ENCODE measurements at regions not wholly inside any gene's neighbourhood (a gene's known extent, or its start where the extent isn't known, plus 50 kb on each side); places are given as distances from the start of the nearest gene placed in this dataset.

DNA sequence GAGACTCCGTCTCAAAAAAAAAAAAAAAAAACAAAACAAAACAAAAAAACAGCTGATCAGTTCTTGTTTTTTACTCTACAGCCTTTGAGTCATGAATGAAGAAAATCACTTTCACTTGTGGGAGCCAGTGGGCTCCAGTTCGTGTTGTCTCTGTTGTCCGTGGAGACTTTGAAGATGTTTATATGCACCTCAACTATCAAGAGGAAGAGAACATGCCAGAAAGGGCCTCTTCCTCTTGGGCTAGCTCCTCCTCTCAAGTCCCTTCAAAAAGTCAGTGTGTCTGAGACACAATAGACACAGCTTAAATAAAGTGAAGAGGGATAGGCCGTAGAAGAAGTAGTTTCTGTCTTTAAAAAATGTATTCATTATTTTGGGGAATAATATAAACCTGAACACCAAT is 182.7 kb downstream of the KDR start:
- no peak overlapping the region for H3K4me3 ChIP-seq (ENCODE audit: low read depth, low read length)
- DNase-seq (ENCODE audit: low read depth, low spot score): no peak
- ChIA-PET POLR2A (no interaction called here), CTCF (no interaction called here)
- TF ChIP-seq, protein P1, sequence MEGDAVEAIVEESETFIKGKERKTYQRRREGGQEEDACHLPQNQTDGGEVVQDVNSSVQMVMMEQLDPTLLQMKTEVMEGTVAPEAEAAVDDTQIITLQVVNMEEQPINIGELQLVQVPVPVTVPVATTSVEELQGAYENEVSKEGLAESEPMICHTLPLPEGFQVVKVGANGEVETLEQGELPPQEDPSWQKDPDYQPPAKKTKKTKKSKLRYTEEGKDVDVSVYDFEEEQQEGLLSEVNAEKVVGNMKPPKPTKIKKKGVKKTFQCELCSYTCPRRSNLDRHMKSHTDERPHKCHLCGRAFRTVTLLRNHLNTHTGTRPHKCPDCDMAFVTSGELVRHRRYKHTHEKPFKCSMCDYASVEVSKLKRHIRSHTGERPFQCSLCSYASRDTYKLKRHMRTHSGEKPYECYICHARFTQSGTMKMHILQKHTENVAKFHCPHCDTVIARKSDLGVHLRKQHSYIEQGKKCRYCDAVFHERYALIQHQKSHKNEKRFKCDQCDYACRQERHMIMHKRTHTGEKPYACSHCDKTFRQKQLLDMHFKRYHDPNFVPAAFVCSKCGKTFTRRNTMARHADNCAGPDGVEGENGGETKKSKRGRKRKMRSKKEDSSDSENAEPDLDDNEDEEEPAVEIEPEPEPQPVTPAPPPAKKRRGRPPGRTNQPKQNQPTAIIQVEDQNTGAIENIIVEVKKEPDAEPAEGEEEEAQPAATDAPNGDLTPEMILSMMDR (IDR thresholded peaks at IDR 0.05; ENCODE audit: insufficient read depth, low read length, missing control alignments): no peak

DNA sequence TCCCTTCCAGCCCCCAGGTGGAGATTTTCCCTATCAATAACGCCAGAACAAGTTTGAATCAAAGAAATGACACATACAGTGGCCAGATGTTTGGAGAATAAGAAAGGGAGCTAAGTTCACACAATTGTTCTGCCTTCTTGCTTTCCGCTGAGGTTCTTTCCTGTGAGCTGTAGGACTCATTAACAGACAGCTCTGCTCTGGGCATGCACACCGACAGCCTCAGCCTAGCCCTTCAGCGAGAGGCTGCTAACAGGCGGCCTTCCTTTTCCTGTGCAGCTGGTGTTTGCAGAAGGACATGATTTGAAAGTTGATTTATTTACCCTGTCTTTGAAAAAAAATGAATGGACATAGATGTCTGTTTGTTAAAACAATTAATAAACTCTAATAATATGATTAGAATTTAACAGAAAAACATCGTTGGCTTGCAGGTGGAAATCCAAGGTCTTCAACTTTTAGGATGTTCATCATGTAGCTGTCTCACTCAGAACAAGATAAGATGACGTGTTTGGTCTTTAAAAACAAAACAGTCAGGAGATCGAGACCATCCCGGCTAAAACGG is 183.3 kb downstream of the KDR start:
- ChIA-PET CTCF (interaction anchor here (1.0 kb wide), 1 partner anchor 19 kb away, joined by 3 read pairs; no protein-coding TSS in a partner anchor), POLR2A (no interaction called here)
- no peak for DNase-seq (ENCODE audit: low read depth, low spot score)
- TF ChIP-seq, protein P1 (IDR thresholded peaks at IDR 0.05; ENCODE audit: insufficient read depth, low read length, missing control alignments): no peak
- H3K4me3 ChIP-seq (ENCODE audit: low read depth, low read length): no peak overlapping the region

DNA sequence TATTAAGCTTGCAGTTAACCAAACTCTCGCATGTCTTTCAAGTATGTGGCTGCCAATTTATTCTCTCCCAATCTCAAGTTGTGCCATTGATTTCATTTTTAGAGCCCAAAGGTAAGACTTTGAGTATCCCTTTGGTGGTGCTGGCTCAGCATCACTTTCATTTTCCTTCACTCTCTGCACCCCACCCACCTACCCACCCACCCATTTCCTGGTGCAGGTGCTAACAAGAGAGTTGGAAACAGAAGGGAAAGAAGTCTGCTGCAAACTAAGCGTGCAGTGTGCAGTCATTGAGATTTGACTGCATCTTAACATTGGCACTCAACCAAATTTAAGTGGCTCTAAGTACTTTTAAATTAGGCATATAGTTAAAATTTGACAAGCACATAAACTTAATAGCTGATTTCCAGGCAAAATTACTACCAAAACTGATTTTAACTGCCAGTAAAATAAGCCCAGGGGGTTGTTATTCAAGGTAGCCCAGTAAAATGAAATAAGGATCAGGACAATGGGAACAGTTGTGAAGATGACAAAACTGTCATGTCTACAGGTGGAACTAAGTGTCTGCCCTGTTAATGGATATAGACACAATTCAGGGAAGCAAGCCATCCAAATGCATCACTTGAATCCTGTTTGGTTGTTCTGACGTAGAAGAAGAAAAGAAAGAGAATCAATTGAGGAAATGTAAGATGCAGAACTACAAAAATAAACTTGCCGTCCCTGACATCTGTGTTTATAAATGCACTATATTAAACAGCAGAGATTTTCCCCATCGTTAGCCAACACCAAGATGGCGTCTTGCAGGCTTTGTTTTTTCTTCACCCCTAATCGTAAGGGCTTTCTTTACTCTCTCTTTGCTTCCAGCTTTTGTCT is 184.2 kb downstream of the KDR start:
- no peak for DNase-seq (ENCODE audit: low read depth, low spot score)
- CTCF ChIA-PET: interaction anchor here (1.0 to 1.4 kb wide), 2 partner anchors 20 to 49 kb away, joined by 3 to 4 read pairs; no protein-coding TSS in a partner anchor
- no peak overlapping the region for H3K4me3 ChIP-seq (ENCODE audit: low read depth, low read length)
- TF ChIP-seq, protein P1 (IDR thresholded peaks at IDR 0.05; ENCODE audit: insufficient read depth, low read length, missing control alignments): no peak
- POLR2A ChIA-PET: no interaction called here

DNA sequence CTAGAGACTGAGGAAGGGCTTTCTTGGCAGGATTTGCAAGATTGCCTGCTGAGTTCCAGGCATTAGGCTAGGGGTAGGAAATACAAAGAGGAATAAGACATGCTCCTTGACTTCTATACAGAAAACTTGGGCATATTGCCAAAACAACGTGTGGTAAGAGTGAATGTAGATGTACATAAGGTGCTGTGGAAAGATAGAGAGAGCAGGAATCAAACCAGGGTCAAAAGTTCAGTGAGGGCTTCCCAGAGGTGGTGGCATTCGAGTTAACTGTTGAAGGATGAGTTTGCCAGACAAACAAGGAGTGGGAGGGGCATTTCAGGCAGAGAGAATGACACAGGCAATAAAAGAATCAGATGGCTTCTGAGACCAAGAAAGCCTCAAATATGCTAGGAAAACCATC is 187.9 kb downstream of the KDR start:
- POLR2A ChIA-PET: no interaction called here
- TF ChIP-seq, protein P1 (IDR thresholded peaks at IDR 0.05; ENCODE audit: insufficient read depth, low read length, missing control alignments): no peak
- no peak overlapping the region for H3K4me3 ChIP-seq (ENCODE audit: low read depth, low read length)
- DNase-seq (ENCODE audit: low read depth, low spot score): no peak
- CTCF ChIA-PET: interaction anchor here (0.7 kb wide), 1 partner anchor 23 kb away, joined by 3 read pairs; no protein-coding TSS in a partner anchor

DNA sequence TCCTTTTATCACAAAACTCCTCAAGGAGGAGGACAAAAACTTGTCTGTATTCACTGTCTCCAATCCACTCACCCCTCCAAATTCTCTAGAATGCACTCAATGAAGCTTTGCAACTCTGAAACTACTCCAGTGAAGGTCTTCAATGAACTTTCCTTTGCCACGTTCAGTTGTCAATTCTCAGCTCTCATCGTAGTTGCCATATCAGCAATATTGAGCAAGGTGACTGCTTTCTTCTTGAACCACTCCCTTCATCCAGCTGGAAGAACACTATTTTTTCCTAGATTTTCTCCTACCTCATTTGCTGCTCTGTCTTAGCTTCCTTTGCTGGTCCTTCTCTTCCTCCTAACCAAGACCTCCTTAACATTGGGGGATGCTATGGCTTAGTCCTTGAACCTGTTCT is 191.8 kb downstream of the KDR start:
- no peak overlapping the region for H3K4me3 ChIP-seq (ENCODE audit: low read depth, low read length)
- TF ChIP-seq, protein P1 (IDR thresholded peaks at IDR 0.05; ENCODE audit: insufficient read depth, low read length, missing control alignments): no peak
- ChIA-PET CTCF (no interaction called here), POLR2A (no interaction called here)
- DNase-seq (ENCODE audit: low read depth, low spot score): no peak

DNA sequence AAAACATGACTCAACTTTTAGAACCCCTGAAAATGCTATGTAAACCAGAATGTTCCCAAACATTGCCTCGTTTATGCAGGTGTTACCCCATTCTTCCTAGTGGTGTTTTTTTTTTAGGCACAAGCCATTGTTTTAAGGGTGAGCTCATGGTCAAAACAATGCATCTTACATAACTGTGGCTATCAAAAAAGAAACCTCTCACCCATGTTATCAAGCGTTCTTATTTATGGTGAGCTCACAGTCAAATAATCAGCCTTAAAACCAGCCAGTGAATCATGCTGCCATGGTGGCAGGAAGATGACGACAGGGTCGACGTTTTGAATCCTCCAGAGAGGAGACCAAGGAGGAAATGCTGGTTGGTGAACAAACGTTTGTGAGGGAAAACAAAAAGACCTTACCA is 195.2 kb downstream of the KDR start:
- H3K4me3 ChIP-seq (ENCODE audit: low read depth, low read length): no peak overlapping the region
- TF ChIP-seq, protein P1 (IDR thresholded peaks at IDR 0.05; ENCODE audit: insufficient read depth, low read length, missing control alignments): no peak
- peak; percentile 9 for DNase-seq (ENCODE audit: low read depth, low spot score)
- POLR2A ChIA-PET: no interaction called here
- CTCF ChIA-PET: no interaction called here
